MM.1S (cell line): ENCODE measurements at regions not wholly inside any gene's neighbourhood (a gene's known extent, or its start where the extent isn't known, plus 50 kb on each side); places are given as distances from the start of the nearest gene placed in this dataset.
"Not testable (repeated sequence)": the region's sequence is repeated elsewhere in the genome, so short reads cannot be mapped to it uniquely, and the experiment has no call there.

Experiments used
- EZH2 ChIP-seq: fragments of 300-600 bp; sonication (generic); optimal IDR thresholded peaks from 2 replicates; pipeline ENCODE3; 2017; ENCODE audit warnings: low read depth, mild to moderate bottlenecking, antibody characterized with exemption, low read length, mixed read lengths
- EZH2phosphoT487 ChIP-seq: fragments of 300-600 bp; sonication (generic); IDR thresholded peaks from 2 replicates; pipeline ENCODE4 v1.6.1; 2018; ENCODE audit warnings: antibody characterized with exemption, low read length
- TF ChIP-seq, protein P1 (sequence below): fragments of 300-600 bp; sonication (generic); IDR thresholded peaks from 2 replicates; pipeline ENCODE4 v1.5.1; 2016; ENCODE audit warnings: antibody characterized with exemption, low read length, mixed read lengths

DNA sequence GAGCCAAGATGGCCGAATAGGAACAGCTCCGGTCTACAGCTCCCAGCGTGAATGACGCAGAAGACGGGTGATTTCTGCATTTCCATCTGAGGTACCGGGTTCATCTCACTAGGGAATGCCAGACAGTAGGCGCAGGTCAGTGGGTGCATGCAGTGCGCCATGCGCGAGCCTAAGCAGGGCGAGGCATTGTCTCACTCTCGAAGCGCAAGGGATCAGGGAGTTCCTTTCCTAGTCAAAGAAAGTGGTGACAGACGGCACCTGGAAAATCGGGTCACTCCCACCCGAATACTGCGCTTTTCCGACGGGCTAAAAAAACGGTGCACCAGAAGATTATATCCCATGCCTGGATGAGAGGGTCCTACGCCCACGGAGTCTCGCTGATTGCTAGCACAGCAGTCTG is 600.1 kb downstream of the PRR16 start:
- TF ChIP-seq EZH2, EZH2phosphoT487: not testable (repeated sequence)
- TF ChIP-seq, protein P1, sequence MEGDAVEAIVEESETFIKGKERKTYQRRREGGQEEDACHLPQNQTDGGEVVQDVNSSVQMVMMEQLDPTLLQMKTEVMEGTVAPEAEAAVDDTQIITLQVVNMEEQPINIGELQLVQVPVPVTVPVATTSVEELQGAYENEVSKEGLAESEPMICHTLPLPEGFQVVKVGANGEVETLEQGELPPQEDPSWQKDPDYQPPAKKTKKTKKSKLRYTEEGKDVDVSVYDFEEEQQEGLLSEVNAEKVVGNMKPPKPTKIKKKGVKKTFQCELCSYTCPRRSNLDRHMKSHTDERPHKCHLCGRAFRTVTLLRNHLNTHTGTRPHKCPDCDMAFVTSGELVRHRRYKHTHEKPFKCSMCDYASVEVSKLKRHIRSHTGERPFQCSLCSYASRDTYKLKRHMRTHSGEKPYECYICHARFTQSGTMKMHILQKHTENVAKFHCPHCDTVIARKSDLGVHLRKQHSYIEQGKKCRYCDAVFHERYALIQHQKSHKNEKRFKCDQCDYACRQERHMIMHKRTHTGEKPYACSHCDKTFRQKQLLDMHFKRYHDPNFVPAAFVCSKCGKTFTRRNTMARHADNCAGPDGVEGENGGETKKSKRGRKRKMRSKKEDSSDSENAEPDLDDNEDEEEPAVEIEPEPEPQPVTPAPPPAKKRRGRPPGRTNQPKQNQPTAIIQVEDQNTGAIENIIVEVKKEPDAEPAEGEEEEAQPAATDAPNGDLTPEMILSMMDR = not testable (repeated sequence)
